GOT3 (cell line): ENCODE measurements at regions not wholly inside any gene's neighbourhood (a gene's known extent, or its start where the extent isn't known, plus 50 kb on each side); places are given as distances from the start of the nearest gene placed in this dataset.
"Not testable (repeated sequence)": the region's sequence is repeated elsewhere in the genome, so short reads cannot be mapped to it uniquely, and the experiment has no call there.

Experiments
- DNase-seq: peaks from one replicate; lab custom pipeline; 2025; ENCODE audit warnings: mixed read lengths; lab: John Stamatoyannopoulos, UW

DNA sequence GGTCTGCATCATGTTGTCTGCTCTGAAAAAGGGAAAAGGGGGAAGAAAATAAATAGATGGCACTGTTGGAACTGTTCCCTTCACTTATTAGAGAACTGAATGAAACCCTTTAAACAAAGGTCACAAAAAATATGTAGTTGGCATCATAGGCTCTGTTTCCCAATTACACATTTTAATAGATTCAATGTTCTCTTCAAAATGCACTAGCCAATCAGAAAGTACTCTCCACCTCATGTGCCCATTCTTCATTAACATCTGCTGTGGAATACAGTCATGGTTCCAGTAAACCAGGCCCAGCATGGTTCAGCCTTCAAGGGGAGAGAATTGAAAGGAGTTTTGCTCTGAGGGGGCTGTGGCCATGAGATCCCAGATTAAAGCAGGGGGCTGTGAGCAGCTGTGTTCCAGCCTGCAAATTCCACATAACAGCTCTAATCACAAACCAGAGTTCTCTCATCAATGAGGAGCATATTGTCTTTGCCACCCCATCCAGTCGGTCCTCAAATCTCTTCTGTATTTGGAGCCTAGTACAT is 165.9 kb upstream of the CREB1 start:
- DNase-seq = no peak

DNA sequence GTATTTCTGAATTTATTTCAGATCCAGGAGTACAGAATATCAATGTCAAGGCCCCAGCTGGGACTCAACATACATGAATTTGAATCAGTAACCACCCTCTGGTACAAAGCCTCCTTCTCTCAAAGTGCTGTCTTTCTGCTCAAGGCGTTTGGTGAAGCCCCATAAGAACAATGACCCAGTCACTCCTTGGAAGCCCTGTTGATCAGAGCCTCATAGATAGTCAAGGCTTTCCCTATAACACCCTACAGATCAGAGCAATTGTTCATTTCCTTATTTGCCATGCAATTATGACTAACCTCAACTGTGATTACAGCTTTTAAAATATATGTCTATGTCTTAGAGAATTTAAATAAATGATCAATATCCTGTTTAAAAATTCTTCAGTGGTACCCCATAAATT is 159.1 kb upstream of the CREB1 start:
- DNase-seq = no peak

DNA sequence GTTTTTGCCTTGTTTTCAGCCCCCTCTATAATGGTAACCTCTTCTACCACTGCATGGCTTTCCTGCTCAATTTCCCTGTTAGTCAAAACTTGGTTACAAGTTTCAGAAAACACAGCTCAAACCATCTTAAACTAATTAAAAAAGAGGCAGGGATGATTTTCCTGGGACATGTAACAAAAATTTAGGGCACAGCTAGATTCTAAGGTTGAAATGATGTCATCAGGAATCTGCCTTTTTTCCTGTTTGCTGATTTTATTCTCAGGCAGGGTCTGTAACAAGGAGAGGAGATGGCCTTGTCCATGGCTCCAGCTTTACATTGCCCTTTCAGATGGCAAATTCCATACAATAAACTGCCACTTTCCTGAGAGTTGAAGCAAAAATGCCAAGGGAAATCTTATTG is 157.9 kb upstream of the CREB1 start:
- DNase-seq = no peak

DNA sequence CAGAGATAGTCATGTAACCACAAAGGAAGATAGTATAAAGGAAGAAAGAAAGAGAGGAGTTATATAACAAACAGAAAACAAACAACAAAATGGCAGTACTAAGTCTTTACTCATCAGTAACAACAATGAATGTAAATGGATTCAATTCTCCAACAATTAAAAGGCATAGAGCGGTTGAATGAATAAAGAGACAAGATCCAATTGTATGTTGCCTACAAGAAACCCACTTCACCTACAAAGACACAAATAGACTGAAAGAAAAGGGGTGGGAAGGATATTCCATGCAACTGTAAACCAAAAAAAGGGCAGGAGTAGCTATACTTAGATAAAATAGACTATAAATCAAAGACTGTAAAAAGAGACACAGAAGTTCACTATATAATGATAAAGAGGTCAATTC is 157.3 kb upstream of the CREB1 start:
- DNase-seq = no peak

DNA sequence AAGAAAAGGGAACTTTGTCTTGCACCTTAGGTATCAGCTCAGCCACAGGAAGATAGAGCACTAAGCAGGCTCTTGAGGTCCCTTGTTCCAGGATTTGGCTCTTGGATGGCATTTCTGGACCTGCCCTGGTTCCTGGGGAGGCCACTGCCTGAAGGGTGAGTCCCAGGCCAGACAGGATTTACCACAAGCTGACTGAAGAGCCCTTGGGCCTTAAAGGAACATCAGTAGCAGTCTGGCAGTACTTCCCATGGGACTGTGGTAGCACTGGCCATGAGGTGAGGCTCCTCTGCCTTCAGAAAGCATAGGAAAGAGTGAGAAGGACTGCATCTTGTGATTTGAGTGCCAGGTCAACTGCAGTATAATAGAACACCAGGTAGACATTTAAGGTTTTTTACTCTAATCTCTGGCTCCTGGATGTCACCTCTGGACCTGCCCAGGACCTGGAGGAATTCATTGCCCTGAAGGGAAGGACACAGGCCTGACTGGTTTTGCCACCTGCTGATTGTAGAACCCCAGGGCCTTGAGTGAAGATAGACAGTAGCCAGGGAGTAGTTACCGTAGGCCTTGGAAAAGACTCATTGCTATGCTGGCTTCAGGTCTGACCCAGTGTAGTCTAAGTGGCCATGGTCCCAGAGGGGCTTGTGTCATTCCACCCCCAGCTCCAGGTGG is 154.4 kb upstream of the CREB1 start:
- DNase-seq = no peak

DNA sequence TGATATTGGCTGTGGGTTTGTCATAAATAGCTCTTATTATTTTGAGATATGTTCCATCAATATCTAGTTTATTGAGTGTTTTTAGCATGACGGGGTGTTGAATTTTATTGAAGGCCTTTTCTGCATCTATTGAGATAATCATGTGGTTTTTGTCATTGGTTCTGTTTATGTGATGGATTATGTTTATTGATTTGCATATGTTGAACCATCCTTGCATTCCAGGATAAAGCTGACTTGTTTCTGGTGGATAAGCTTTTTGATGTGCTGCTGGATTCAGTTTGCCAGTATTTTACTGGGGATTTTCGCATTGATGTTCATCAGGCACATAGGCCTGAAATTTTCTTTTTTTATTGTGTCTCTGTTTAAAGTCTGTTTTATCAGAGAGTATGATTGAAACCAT is 151.1 kb upstream of the CREB1 start:
- not testable (repeated sequence) for DNase-seq

DNA sequence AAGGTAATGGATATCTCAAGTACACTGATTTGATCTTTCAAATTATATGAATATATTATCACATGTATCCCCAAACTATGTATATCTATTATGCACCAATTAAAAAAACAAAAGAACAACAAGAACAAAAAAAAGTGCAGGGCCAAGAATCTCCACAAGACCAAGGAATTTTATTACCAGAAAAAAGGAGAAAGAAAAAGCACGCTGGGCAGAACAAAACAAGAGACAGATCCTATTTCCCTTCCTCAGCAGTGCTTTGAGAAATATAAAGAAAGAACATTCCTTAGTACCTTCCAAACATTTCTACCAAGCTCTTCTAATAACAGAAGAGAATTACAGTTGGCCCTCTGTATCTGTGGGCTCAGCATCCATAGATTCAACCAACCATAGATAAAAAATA is 144.7 kb upstream of the CREB1 start:
- no peak for DNase-seq

DNA sequence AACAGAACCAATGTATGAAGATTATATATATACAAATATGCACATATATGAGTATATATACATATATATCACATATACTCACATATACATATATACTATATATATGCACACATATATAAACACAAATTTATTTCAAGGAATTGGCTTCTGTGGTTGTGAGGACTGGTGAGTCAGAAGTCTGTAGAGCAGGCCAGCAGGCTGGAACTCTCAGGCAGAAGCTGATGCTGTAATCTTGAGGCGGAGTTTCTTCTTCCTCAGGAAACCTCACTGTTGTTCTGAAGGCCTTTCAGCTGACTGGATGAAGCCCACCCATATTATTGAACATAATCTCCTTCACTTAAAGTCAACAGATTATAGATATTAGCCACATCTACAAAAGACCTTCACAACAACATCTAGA is 143.9 kb upstream of the CREB1 start:
- no peak for DNase-seq

DNA sequence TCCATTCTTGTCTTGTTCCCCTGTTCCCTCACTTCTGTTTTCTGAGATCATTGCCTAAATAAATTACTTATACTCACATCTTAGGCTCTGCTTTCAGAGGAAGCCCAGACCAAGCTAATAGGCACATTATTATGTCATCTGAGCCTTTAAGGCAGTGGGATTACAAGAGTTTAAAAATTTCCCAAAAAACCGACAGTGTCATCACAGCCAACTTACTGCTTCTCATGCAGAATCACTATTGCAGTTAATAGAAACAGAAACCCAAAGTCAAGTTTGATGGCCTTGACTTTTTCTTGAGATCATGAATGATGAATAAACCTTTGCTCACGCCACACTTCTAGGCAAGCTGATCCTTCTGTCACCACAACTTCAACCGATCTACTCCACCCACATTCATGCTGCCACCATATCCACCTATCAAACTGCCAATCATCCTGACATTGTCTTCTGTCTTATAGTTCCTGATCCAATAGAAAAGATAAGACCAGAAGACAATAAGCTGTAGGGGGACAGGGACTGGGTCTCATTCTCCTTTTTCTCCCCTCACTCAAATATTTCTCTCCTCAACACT is 142.7 kb upstream of the CREB1 start:
- no peak for DNase-seq

DNA sequence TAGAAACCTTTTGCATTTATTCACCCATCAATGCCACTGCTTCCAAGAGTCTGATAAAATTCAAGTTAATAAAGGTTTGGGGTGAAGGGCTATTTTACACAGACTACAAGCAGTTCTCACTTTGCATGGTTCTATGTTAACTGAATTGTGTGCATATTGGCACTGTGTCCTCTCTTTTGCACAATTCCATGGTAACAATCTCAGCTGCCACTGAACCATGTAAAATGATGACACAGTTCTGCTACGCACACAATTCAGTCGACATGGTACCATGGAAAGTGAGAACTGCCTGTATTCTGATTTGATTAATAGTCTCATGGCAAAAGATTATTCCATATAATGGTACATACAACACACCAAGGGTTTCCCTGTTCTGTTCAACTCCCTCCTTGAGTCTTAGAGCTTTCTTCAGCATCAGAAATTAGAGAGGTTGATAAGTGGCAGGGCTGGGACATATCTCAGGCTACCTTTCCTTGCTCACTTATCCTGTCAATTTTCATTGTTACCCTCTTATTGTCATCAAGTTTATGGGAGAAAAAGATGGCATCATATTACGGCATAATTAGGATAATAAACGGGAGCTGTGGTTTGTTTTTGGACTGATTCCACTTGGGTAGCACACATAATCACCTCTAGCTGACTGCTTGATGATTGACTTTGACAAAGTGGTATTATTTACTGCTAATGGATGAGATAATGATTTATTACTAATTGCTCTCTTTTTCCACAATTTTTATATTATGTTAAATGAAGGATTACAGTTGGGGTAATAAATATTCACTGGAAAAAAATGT is 139.3 kb upstream of the CREB1 start:
- no peak for DNase-seq

DNA sequence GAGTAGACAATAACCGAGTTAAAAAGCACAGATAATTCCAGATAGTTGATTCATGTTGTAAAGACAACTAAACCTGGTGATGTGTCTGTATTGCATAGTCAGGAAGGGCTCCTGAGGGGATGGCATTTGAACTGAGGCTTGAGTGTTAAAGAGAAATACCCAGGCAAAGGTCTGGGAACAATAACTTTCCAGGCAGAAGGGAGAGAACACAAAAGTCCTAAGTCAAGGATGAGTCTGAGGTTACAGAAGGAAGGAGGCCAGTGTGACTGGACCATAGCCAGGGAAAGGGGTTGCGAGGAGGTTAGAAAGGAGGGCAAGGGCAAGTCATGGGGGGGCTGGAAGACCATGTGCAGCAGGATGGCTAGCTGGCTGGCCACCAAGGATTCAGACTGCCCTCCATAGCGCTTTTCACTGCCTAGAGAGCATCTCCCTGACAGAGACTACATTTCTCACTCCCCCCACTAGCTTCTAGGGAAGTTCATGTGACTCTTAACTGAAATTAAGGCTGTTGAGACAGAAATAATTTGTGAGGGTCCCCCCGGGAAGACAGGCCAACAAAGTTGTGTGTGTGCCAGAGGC is 135.5 kb upstream of the CREB1 start:
- no peak for DNase-seq

DNA sequence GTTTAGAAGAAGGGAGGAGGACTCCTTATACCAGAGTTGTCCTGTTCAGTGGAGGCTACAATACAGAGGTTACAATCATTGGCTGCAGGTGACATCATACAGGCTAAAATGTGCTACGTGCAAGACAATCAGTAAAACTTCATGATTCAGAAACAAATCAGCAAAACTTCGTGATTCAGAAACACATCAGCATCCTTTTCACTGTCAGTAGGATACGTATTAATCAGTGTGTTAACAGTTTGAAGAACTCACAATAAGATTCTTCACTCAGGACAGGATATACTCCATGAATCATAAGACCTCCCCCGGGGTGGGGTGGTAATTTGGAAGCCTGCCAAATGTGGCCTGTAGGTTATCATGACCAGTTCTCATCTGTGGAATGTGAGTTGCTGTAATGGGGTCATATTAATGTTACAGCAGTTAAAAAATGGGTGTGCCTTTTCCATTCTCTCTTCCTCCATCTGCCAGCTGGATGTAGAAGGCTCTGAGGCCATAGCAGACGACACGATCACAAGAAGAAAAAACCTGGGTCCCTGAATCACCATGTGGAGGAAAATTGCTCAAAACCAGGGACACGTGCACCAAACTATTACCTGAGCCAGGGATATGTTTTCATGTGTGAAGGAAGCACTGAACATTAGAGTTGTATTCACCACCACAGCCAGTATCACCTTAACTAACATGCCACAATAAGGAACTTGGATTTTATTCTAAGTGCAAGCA is 134.8 kb upstream of the CREB1 start:
- peak; percentile 28 for DNase-seq

DNA sequence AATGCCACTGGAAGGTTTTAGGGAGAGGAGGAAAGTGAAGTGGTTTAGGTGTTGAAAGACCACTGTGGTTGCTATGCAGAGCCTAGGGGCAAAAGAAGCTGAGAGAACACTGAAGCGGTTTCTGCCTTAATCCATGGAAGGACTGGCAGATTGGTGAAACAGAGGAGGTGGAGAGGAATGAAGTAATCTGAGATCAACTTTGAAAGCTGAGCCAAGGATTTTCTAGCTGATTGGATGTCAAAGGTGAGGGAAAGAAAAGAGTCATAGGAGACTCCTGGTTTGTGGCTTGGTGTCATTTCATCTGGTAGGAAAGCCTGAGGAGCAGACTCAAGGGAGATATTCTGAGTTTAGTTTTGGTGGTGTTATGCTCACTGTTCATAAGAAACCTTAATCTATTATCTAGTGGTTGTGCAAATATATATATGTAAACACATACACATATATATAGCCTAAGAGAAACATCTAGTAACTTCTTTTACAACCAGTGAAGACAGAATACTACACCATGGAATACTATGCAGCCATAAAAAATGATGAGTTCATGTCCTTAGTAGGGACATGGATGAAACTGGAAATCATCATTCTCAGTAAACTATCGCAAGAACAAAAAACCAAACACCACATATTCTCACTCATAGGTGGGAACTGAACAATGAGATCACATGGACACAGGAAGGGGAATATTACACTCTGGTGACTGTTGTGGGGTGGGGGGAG is 134.1 kb upstream of the CREB1 start:
- DNase-seq = no peak

DNA sequence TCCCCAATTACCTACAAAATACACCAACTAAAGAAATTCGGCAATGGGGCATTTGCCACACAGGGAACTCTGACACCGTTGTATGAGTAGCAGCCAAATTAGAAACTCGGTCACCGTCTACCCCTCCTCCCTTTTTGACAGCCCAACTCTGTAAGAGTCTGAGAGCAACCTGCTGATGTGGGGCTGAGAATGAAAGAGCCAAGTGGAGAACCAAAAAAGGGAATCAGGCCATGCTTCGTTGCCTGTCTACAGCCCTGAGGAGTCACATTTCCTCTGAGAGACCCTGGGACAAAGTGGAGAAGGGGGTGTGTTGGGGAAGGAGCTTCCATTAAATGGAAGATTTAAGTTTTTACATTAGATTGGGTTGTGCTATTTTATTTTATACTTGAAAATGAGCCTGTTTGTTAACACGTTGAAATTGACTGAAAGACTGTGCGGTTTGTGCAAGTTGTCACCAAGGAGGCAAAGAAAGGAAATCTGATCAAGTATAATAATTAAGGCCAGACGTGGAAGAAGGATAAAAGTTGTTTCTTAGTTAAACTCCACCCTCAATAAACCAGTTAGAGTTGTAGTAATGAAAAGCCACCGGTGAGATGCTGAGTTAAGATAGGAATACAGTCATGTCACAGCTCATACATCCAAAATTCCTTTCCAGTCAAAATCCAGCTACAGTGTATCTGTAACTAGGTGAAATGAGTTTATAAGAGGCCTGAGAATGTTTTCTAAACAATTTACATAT is 131.7 kb upstream of the CREB1 start:
- DNase-seq = no peak

DNA sequence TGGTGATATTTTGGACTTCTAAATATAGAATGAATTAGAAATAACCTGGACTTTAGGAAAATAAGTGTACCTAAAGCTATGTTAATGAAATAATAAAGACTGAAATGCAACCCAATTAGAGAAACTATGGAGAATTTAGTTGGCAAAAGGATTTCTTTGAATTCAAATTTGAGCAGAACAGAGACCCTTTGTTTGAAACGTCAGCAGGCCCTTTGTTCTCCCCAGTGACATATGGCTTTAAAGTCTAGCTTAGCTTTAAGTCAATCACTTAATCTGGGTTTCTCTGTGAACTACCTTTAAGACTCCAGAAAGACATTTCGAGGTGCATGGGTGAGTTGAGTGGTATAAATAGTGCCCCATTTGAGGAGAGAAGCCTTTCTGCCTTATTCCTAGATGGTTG is 130.5 kb upstream of the CREB1 start:
- no peak for DNase-seq

DNA sequence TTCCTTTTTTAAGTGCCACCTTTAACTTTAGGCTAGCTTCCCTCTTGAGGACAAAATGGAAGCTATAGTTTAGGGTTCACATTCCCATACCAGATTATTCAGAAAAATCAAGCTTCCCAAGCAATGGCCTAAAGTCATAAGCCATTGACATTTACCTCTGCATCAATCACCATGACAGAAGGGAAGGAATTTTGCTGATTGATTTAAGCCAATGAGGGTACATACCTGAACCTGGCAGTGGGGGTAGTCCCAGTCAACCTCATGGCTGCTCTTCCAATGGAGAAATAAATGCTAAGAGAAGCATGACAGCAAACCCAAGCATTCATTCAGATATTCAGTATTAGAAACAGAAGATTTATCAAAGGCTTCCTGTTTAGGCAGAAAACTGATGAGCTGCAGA is 128.4 kb upstream of the CREB1 start:
- no peak for DNase-seq

DNA sequence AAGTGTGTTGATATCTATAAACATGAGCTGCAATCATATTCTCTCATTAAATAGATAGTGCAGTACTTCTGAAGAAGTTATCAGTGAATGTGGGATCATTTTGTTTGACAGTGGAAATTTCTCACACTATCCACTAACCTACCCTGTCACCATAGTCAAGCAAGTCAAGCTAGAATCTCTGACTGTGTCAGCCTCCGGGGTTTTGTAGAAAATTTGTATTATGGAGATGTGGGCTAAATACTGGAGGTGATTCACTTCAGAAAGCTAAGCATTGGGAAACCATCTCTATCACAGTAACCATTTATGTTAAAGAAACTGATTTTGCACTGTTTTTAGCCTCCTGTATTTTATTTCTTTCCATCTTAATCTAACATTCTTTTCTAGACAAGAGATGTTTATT is 126.6 kb upstream of the CREB1 start:
- DNase-seq = no peak

DNA sequence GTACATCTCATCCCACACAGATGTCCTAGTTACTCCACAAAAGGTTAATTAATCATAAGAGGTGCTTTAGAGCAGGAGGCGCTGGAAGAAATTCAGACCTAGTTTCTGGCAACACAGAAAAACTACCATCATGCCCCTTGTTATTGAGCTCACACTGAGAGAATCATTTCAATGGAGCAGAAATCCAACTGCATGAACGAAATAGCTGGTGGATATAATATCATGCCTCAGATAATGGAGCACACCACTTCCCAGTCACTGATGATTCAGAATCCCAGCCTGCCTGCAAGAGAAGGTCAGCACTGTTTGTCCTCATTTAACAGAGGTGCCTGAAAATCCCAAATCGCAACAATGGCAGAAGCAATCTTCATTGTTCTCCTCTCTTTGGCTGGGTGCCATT is 125.8 kb upstream of the CREB1 start:
- no peak for DNase-seq

DNA sequence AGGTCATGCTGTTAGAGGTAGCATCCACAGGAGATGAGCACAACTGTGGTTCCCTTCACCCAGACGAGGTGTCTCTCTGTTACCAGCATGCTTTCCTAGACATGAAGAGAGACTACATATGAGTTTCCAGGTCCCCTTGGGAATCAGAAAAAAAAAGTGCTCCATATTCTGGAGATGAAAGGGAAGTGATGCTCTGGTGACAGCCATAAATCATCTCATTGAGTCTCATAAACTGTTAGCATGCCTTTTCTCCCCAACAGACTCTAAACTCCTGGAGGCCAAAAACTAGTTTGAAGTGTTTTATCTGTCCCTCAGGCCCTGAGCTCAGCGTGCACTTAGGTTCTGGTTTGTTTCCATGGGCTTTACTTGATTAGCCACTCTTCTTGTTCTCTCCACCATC is 124.6 kb upstream of the CREB1 start:
- DNase-seq = no peak

DNA sequence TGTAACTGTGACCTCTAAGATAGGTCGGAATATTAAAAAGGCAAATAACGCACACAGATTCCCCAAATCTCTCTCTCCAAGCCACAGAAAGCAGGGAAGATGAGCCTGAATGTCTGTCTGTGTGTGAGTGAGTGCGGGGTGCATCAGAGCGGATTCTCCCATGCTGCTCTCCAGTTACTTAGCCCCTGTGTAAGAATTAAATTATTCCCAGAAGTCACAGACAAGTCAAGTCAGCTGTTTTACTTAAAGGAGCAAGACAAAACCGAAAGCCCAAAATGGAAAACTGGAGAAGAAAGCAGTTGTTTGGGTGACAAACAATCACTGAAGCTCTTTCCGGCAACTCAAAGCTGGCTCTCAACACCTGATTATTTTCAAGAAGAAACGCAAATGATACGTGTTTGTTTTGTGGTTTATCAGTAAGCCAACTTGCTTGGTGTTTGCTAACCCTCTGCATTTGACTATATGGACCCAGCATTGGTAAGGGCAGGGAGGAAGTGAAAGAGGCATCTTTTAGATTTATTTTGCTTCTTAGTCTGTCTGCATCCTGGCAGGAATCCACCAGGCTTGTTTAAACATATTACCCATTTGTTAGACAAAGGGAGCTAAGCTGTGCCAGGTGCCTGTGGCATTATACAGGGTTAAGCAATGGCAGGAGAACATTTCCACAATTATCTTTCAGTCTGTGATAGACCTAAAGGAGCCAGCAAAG is 121.5 kb upstream of the CREB1 start:
- DNase-seq = no peak
